ENCODE measurements at regions not wholly inside any gene's neighbourhood (a gene's known extent, or its start where the extent isn't known, plus 50 kb on each side); places are given as distances from the start of the nearest gene placed in this dataset.

DNA sequence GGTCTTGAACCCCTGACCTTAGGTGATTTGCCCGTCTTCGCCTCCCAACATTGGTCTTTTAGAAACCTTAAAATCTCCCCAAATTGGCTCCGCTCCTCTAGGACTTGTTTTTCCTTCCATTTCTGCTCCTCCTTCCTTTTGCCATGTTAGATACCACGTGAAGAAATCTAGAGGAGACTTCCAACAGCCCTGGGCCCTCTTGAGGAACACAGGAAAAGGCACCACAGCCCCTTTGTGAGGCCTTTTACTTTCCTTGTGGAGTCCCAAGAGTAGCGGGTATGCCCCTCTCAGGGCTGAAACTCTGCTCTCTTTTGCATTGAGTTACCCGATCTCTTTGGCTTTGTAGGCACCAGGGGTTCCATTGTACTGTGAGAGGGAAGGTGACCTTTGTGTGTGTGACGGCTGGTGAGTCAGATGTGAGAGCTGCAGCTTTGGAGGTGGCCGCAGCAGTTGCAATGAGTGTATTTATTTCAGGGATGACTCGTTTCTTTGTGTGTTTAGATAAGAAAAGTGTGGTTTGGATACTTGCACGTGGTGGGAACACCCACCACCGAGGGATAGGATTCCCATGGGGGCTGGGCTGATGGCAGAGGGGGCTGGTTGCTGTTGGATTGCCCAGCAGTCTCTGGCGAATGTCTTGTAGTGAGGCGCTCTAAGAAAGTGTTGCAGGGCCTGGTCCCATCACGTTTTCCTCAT lies 218.4 kb upstream of the HS6ST1 start:
- TF ChIP-seq, protein P1, sequence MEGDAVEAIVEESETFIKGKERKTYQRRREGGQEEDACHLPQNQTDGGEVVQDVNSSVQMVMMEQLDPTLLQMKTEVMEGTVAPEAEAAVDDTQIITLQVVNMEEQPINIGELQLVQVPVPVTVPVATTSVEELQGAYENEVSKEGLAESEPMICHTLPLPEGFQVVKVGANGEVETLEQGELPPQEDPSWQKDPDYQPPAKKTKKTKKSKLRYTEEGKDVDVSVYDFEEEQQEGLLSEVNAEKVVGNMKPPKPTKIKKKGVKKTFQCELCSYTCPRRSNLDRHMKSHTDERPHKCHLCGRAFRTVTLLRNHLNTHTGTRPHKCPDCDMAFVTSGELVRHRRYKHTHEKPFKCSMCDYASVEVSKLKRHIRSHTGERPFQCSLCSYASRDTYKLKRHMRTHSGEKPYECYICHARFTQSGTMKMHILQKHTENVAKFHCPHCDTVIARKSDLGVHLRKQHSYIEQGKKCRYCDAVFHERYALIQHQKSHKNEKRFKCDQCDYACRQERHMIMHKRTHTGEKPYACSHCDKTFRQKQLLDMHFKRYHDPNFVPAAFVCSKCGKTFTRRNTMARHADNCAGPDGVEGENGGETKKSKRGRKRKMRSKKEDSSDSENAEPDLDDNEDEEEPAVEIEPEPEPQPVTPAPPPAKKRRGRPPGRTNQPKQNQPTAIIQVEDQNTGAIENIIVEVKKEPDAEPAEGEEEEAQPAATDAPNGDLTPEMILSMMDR (IDR thresholded peaks at IDR 0.05), result no peak
- TF ChIP-seq POLR2A (IDR thresholded peaks at IDR 0.05), result no peak

Data from lower leg skin (tissue), 3 donors.